ENCODE measurements at regions not wholly inside any gene's neighbourhood (a gene's known extent, or its start where the extent isn't known, plus 50 kb on each side); places are given as distances from the start of the nearest gene placed in this dataset.

DNA sequence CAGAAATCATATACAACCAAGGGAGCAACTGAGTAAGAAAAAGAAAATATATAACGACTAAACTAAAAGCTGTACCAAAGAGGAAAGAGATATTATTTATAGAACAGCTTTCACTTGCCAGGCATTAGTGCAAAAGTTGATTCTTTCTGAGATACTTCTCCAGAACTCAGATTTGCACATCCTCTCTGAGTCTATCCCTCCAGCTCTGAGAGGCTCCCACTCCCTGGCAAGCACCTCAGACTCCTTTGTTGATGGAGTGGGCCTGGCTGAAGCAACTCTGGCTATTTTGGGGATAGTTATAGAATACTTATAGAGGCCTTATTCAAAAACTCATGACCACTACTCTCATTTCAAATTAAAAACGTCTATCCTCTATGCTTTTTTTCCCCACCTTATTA is 501.6 kb upstream of the TNP1 start (continued):
- TF ChIP-seq CREB1 (IDR thresholded peaks at IDR 0.05), result no peak
- TF ChIP-seq CREB1 (CRISPR knock-in tag; IDR thresholded peaks at IDR 0.05), result no peak
- TF ChIP-seq, protein P1, sequence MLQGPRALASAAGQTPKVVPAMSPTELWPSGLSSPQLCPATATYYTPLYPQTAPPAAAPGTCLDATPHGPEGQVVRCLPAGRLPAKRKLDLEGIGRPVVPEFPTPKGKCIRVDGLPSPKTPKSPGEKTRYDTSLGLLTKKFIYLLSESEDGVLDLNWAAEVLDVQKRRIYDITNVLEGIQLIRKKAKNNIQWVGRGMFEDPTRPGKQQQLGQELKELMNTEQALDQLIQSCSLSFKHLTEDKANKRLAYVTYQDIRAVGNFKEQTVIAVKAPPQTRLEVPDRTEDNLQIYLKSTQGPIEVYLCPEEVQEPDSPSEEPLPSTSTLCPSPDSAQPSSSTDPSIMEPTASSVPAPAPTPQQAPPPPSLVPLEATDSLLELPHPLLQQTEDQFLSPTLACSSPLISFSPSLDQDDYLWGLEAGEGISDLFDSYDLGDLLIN (CRISPR knock-in tag; IDR thresholded peaks at IDR 0.05; ENCODE audit: borderline replicate concordance), result no peak
- TF ChIP-seq, protein P2, sequence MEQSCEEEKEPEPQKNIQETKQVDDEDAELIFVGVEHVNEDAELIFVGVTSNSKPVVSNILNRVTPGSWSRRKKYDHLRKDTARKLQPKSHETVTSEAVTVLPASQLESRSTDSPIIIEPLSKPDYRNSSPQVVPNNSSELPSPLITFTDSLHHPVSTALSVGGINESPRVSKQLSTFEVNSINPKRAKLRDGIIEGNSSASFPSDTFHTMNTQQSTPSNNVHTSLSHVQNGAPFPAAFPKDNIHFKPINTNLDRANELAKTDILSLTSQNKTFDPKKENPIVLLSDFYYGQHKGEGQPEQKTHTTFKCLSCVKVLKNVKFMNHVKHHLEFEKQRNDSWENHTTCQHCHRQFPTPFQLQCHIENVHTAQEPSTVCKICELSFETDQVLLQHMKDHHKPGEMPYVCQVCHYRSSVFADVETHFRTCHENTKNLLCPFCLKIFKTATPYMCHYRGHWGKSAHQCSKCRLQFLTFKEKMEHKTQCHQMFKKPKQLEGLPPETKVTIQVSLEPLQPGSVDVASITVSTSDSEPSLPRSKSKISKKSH (CRISPR knock-in tag; IDR thresholded peaks at IDR 0.05; ENCODE audit: borderline replicate concordance), result no peak

DNA sequence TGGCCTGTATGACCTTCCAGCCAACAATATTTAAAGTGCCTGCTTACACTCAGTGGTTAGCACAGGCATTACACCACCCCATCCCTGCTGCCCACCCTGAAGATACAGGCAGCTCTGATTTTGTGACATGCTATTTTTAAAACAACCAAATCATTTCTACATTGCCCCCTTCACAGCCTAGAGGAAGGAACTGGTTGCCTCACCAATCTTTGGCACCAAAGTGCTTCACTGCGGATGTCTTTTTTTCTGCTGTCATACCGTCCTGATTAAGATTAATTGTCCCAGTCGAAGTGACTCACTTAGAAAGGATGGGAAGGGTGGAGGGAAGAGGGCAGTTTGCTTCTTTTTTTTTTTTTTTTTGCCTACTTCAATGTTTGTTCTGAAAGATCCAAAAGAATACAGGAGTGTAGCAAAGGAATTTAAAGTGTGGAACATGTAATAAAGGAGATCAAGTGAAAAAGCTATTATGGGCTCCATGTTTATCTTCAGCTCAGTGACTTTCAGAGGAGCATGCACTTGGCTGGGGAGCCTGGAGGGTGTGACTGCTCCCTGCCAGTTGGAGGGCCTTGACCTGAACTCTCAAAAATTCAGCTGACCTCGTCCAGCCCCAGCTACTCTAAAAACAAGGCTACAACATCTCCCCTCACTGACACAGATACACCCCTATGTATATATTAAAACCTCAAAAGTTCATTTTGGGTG is 501.1 kb upstream of the TNP1 start:
- DNase-seq (ENCODE audit: low spot score) (no peak), FAIRE-seq (no peak), ATAC-seq (no peak)
- TF ChIP-seq, protein P3, sequence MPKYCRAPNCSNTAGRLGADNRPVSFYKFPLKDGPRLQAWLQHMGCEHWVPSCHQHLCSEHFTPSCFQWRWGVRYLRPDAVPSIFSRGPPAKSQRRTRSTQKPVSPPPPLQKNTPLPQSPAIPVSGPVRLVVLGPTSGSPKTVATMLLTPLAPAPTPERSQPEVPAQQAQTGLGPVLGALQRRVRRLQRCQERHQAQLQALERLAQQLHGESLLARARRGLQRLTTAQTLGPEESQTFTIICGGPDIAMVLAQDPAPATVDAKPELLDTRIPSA (CRISPR knock-in tag; IDR thresholded peaks at IDR 0.05; ENCODE audit: borderline replicate concordance), result no peak
- TF ChIP-seq PHB2 (IDR thresholded peaks at IDR 0.05; ENCODE audit: partially characterized antibody), result no peak
- no peak for TF ChIP-seq U2AF2 (IDR thresholded peaks at IDR 0.05; ENCODE audit: low read depth, low read length)
- no peak for TF ChIP-seq ONECUT2 (CRISPR knock-in tag; IDR thresholded peaks at IDR 0.05)
- no peak for TF ChIP-seq FIP1L1 (IDR thresholded peaks at IDR 0.05; ENCODE audit: borderline replicate concordance, insufficient read depth, low read depth, low read length)
- Histone ChIP-seq H4K20me1 (ENCODE audit: insufficient read depth, low read length) (no peaks in the 10 kb centered on the region), H3K9ac (ENCODE audit: insufficient read depth, low read depth, low read length) (no peak overlapping the region), H3K79me2 (ENCODE audit: insufficient read depth, low read length) (no peaks in the 10 kb centered on the region), H3K4me1 (ENCODE audit: insufficient read depth, low read length) (no peaks in the 10 kb centered on the region), H3K27ac (ENCODE audit: extremely low read length, insufficient read depth, low read length) (no peak overlapping the region), H3K9me3 (ENCODE audit: low read length) (no peaks in the 10 kb centered on the region), H3K4me2 (ENCODE audit: low read depth, low read length) (no peak overlapping the region), H2AFZ (ENCODE audit: low read length) (no peak overlapping the region), H3K4me3 (replicated peaks in 1 of 3; ENCODE audit: insufficient read depth in 1 of 3, low read depth in 2 of 3, low read length in 3 of 3) (no peak overlapping the region), H3K36me3 (replicated peaks in 1 of 2; ENCODE audit: control insufficient read depth in 1 of 2, insufficient read depth in 2 of 2, low read length in 2 of 2) (no peaks in the 10 kb centered on the region), H3K27me3 (ENCODE audit: control insufficient read depth in 1 of 2, insufficient read depth in 2 of 2, low read length in 2 of 2) (peaks cover 0 to 23% of the 10 kb centered on the region in 2 experiments; a peak in 1 of 5 replicates)
- in situ Hi-C loops (cut with HindIII; ENCODE audit: extremely low pct_ligation_motif_present, low pct_unique_long_range_greater_than_20kb) (no loop called here), intact Hi-C loops (cut with micrococcal nuclease; ENCODE audit: unreplicated experiment) (no loop called here)
- CTCF ChIA-PET (ENCODE audit: low intra/inter-chr PET ratio, low total read pairs), result no interaction called here
- POLR2A ChIA-PET, result no interaction called here
- 6% methylated on average over 4 of the region's 4 CpGs for WGBS (ENCODE audit: low lambda C conversion rate)
- no TSS peak for BruUV-seq (replicated peaks)
